ENCODE measurements at regions not wholly inside any gene's neighbourhood (a gene's known extent, or its start where the extent isn't known, plus 50 kb on each side); places are given as distances from the start of the nearest gene placed in this dataset.

DNA sequence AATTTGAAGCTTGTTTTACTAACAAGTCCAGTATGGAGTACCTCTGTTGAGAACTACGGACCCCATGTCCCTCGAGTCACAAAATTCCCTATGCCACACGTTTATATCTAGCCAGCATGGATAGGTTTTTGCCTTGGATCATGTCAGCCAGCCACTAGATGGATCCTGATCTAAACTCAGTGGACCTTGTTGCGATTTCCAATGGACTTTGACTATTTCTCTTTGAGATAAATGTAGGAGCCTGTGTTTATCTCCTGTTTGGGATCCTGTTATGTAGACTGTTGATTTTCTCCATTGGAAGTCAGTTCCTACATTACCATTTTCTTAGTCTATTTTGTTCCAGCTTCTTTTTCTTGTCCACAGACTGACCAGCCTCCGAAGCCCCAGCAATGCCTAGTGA is 127.1 kb upstream of the BMAL1 start:
- TF ChIP-seq, protein P1, sequence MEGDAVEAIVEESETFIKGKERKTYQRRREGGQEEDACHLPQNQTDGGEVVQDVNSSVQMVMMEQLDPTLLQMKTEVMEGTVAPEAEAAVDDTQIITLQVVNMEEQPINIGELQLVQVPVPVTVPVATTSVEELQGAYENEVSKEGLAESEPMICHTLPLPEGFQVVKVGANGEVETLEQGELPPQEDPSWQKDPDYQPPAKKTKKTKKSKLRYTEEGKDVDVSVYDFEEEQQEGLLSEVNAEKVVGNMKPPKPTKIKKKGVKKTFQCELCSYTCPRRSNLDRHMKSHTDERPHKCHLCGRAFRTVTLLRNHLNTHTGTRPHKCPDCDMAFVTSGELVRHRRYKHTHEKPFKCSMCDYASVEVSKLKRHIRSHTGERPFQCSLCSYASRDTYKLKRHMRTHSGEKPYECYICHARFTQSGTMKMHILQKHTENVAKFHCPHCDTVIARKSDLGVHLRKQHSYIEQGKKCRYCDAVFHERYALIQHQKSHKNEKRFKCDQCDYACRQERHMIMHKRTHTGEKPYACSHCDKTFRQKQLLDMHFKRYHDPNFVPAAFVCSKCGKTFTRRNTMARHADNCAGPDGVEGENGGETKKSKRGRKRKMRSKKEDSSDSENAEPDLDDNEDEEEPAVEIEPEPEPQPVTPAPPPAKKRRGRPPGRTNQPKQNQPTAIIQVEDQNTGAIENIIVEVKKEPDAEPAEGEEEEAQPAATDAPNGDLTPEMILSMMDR (IDR thresholded peaks at IDR 0.05): no peak
- no peak for TF ChIP-seq POLR2A (IDR thresholded peaks at IDR 0.05)

Data from stomach (tissue), 4 donors.